K562 (cell line): ENCODE measurements at regions not wholly inside any gene's neighbourhood (a gene's known extent, or its start where the extent isn't known, plus 50 kb on each side); places are given as distances from the start of the nearest gene placed in this dataset.

ENCODE experiments used
- ATF6 ChIP-seq: sonication (generic); formaldehyde crosslinking; IDR thresholded peaks from 2 replicates; pipeline ENCODE4 v1.4.0; 2020; ENCODE audit warnings: mild to moderate bottlenecking, missing genetic modification reagents
- CTCF ChIP-seq, 3 experiments: IDR thresholded peaks in 2 of 3; conservative IDR thresholded peaks in 1 of 3; 2 replicates each; pipeline ENCODE4 v1.5.1; 2011 to 2012; ENCODE audit warnings: low read length in 3 of 3, mild to moderate bottlenecking in 3 of 3, control low read depth in 2 of 3, improper control_type of control experiment in 1 of 3, inconsistent platforms in 1 of 3, low read depth in 1 of 3, mixed read lengths in 1 of 3, moderate library complexity in 1 of 3; ENCODE audit not compliant: insufficient read depth in 2 of 3
- HIVEP1 ChIP-seq: fragments of 250-450 bp; sonication (Bioruptor Pico); IDR thresholded peaks from 2 replicates; pipeline ENCODE4 v1.4.0; 2020; ENCODE audit warnings: mild to moderate bottlenecking
- IRF1 ChIP-seq: sonication (generic); formaldehyde crosslinking; IDR thresholded peaks from 2 replicates; pipeline ENCODE4 v1.8.0; 2022; ENCODE audit warnings: missing genetic modification reagents, mild to moderate bottlenecking, borderline replicate concordance
- MEF2D ChIP-seq: conservative IDR thresholded peaks from 2 replicates; pipeline ENCODE4 v1.6.1; 2016; ENCODE audit warnings: low read depth, missing genetic modification characterization, missing compliant biosample characterization
- MEIS2 ChIP-seq: fragments of 450-650 bp; IDR thresholded peaks from 2 replicates; pipeline ENCODE4 v1.6.1; 2014; ENCODE audit warnings: mild to moderate bottlenecking; ENCODE audit not compliant: partially characterized antibody
- NR2C2 ChIP-seq, 2 experiments: fragments of 200-800 bp in 1 of 2; sonication (Bioruptor generic) in 1 of 2; sonication (generic) in 1 of 2; formaldehyde crosslinking in 1 of 2; IDR thresholded peaks; 2 replicates each; pipeline versions ENCODE4 v1.6.1 to v1.8.0; 2016 to 2022; ENCODE audit warnings: mild to moderate bottlenecking in 1 of 2, missing compliant biosample characterization in 1 of 2, missing genetic modification characterization in 1 of 2, missing genetic modification reagents in 1 of 2
- RAD21 ChIP-seq, 2 experiments: fragments of 250-450 bp in 1 of 2; fragments of 450-650 bp in 1 of 2; sonication (Bioruptor Pico) in 1 of 2; formaldehyde crosslinking in 1 of 2; IDR thresholded peaks in 1 of 2; conservative IDR thresholded peaks in 1 of 2; 2 replicates each; pipeline versions ENCODE4 v1.4.0 to v1.8.0; 2020 to 2022; ENCODE audit warnings: mild to moderate bottlenecking in 2 of 2, moderate library complexity in 1 of 2
- TAF1 ChIP-seq: IDR thresholded peaks from 2 replicates; pipeline ENCODE4 v1.6.1; 2011; ENCODE audit warnings: mild to moderate bottlenecking, low read length, moderate library complexity; ENCODE audit not compliant: insufficient read depth, control insufficient read depth, severe bottlenecking; ENCODE audit errors: extremely low read depth
- USF1 ChIP-seq: sonication (generic); formaldehyde crosslinking; IDR thresholded peaks from 2 replicates; pipeline ENCODE4 v1.9.0; 2022; ENCODE audit warnings: mild to moderate bottlenecking, missing genetic modification reagents
- USF2 ChIP-seq: sonication (generic); formaldehyde crosslinking; IDR thresholded peaks from 2 replicates; pipeline ENCODE4 v1.5.0; 2020; ENCODE audit warnings: missing genetic modification reagents
- ZNF133 ChIP-seq: fragments of 250-450 bp; sonication (Bioruptor Pico); IDR thresholded peaks from 2 replicates; pipeline ENCODE4 v1.4.0; 2020; ENCODE audit warnings: mild to moderate bottlenecking
- ZNF3 ChIP-seq: fragments of 250-450 bp; sonication (Bioruptor Pico); IDR thresholded peaks from 2 replicates; pipeline ENCODE4 v1.5.0; 2021; ENCODE audit warnings: mild to moderate bottlenecking, moderate library complexity

- TF ChIP-seq CTCF (IDR thresholded peaks at IDR 0.05 in 2 of 3, conservative IDR thresholded peaks at IDR 0.05 in 1 of 3; ENCODE audit: insufficient read depth in 2 of 3, low read depth in 1 of 3, low read length in 3 of 3) = no peak
- TF ChIP-seq MEIS2 = no peak
- no peak for TF ChIP-seq TAF1
- TF ChIP-seq RAD21 (CRISPR knock-in tag; conservative IDR thresholded peaks at IDR 0.05 in 1 of 2, IDR thresholded peaks at IDR 0.05 in 1 of 2) = no peak
- TF ChIP-seq ZNF3 (CRISPR knock-in tag) = no peak
- TF ChIP-seq IRF1 (CRISPR knock-in tag) = no peak
- no peak for TF ChIP-seq HIVEP1 (CRISPR knock-in tag)
- TF ChIP-seq MEF2D (tag) = no peak
- no peak for TF ChIP-seq ATF6 (CRISPR knock-in tag)
- TF ChIP-seq ZNF133 (CRISPR knock-in tag) = no peak
- no peak for TF ChIP-seq NR2C2 (CRISPR knock-in tag; IDR thresholded peaks at IDR 0.05)
- TF ChIP-seq NR2C2 (tag; IDR thresholded peaks at IDR 0.05) = no peak
- TF ChIP-seq USF1 (CRISPR knock-in tag) = no peak
- no peak for TF ChIP-seq USF2
Measured at GRCh38 chr16:86432048-86432447, 78.3 kb upstream of the FOXF1 start.
